ENCODE measurements at regions not wholly inside any gene's neighbourhood (a gene's known extent, or its start where the extent isn't known, plus 50 kb on each side); places are given as distances from the start of the nearest gene placed in this dataset.

GRCh38 chr4:124209211-124209610 is 503.3 kb downstream of the ANKRD50 start:
- no peaks in the 10 kb centered on the region for H3K27me3 ChIP-seq (ENCODE audit: low read depth)
- TF ChIP-seq, protein P1, sequence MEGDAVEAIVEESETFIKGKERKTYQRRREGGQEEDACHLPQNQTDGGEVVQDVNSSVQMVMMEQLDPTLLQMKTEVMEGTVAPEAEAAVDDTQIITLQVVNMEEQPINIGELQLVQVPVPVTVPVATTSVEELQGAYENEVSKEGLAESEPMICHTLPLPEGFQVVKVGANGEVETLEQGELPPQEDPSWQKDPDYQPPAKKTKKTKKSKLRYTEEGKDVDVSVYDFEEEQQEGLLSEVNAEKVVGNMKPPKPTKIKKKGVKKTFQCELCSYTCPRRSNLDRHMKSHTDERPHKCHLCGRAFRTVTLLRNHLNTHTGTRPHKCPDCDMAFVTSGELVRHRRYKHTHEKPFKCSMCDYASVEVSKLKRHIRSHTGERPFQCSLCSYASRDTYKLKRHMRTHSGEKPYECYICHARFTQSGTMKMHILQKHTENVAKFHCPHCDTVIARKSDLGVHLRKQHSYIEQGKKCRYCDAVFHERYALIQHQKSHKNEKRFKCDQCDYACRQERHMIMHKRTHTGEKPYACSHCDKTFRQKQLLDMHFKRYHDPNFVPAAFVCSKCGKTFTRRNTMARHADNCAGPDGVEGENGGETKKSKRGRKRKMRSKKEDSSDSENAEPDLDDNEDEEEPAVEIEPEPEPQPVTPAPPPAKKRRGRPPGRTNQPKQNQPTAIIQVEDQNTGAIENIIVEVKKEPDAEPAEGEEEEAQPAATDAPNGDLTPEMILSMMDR (IDR thresholded peaks at IDR 0.05) = no peak
- H3K9me3 ChIP-seq = no peaks in the 10 kb centered on the region
- peaks cover 5% of the 10 kb centered on the region for H3K4me1 ChIP-seq
- H3K36me3 ChIP-seq = no peaks in the 10 kb centered on the region
- ATAC-seq = no peak
- intact Hi-C loops (cut with DNase I) = no loop called here
- H3K4me3 ChIP-seq = no peak overlapping the region
- DNase-seq = no peak
- no peak overlapping the region for H3K27ac ChIP-seq

DNA sequence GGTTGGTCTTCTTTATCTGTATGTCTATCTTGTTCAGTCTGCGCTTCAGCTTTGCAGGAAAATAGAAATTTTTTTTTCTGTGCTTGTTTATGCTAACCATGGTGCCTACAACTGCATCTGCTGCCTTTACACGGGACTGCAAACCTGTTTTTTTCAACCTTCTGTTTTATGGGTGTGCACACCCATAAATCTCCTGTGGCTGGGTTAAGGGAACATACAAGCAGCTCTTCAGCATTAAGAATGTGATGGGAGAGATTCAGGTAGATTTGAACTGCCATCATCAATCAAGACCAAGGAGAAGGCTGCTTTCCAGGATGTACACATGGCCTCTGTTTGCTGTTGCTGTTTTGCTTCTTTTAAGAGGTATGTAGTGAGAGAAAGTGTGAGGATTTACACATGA is 502.9 kb downstream of the ANKRD50 start:
- Histone ChIP-seq H3K27ac (no peak overlapping the region), H3K4me3 (no peak overlapping the region), H3K27me3 (ENCODE audit: low read depth) (no peaks in the 10 kb centered on the region), H3K4me1 (peaks cover 5% of the 10 kb centered on the region), H3K9me3 (no peaks in the 10 kb centered on the region), H3K36me3 (no peaks in the 10 kb centered on the region)
- DNase-seq (no peak), ATAC-seq (no peak)
- intact Hi-C loops (cut with DNase I) = no loop called here
- TF ChIP-seq, protein P1 (IDR thresholded peaks at IDR 0.05) = no peak

- intact Hi-C loops (cut with DNase I) = no loop called here
- ATAC-seq = no peak
Measured at GRCh38 chr4:124210746-124211145, 501.8 kb downstream of the ANKRD50 start.

GRCh38 chr4:124212815-124213630 is 499.5 kb downstream of the ANKRD50 start:
- H3K27me3 ChIP-seq (ENCODE audit: low read depth) = no peaks in the 10 kb centered on the region
- no peak overlapping the region for H3K4me3 ChIP-seq
- H3K27ac ChIP-seq = peak overlapping the region; percentile 20
- H3K4me1 ChIP-seq = peaks cover 5% of the 10 kb centered on the region
- no peaks in the 10 kb centered on the region for H3K36me3 ChIP-seq
- TF ChIP-seq, protein P1 (IDR thresholded peaks at IDR 0.05) = no peak
- DNase-seq (no peak), ATAC-seq (no peak)
- H3K9me3 ChIP-seq = no peaks in the 10 kb centered on the region
- intact Hi-C loops (cut with DNase I) = no loop called here

More at GRCh38 chr4:124210746-124211145, 501.8 kb downstream of the ANKRD50 start:
- H3K27ac ChIP-seq = no peak overlapping the region
- H3K36me3 ChIP-seq = no peaks in the 10 kb centered on the region
- H3K4me3 ChIP-seq = no peak overlapping the region
- H3K4me1 ChIP-seq = peaks cover 5% of the 10 kb centered on the region
- no peak for DNase-seq
- TF ChIP-seq, protein P1 (IDR thresholded peaks at IDR 0.05) = no peak
- H3K27me3 ChIP-seq (ENCODE audit: low read depth) = no peaks in the 10 kb centered on the region
- H3K9me3 ChIP-seq = no peaks in the 10 kb centered on the region

GRCh38 chr4:124219389-124219788 is 493.1 kb downstream of the ANKRD50 start:
- H3K36me3 ChIP-seq = no peaks in the 10 kb centered on the region

More at GRCh38 chr4:124219389-124219788, 493.1 kb downstream of the ANKRD50 start:
- H3K4me1 ChIP-seq = no peaks in the 10 kb centered on the region
- no peaks in the 10 kb centered on the region for H3K27me3 ChIP-seq (ENCODE audit: low read depth)
- intact Hi-C loops (cut with DNase I) = no loop called here
- no peak overlapping the region for H3K27ac ChIP-seq
- DNase-seq (no peak), ATAC-seq (no peak)
- no peak overlapping the region for H3K4me3 ChIP-seq
- TF ChIP-seq, protein P1 (IDR thresholded peaks at IDR 0.05) = no peak
- no peaks in the 10 kb centered on the region for H3K9me3 ChIP-seq

Data from lower lobe of right lung (tissue), 2 donors.